ENCODE measurements at regions not wholly inside any gene's neighbourhood (a gene's known extent, or its start where the extent isn't known, plus 50 kb on each side); places are given as distances from the start of the nearest gene placed in this dataset.
A peak's percentile ranks its signal among the peaks of the same experiment; 100 is the strongest.
"Not testable (repeated sequence)": the region's sequence is repeated elsewhere in the genome, so short reads cannot be mapped to it uniquely, and the experiment has no call there.

GRCh38 chr6:21856456-21856825 lies 262.9 kb downstream of the SOX4 start:
- no peak for DNase-seq

- no peak for DNase-seq
Measured at GRCh38 chr6:21856844-21857243, 263.3 kb downstream of the SOX4 start.

- no peak for DNase-seq
Measured at GRCh38 chr6:21858076-21858475, 264.5 kb downstream of the SOX4 start.

GRCh38 chr6:21859193-21859735 lies 265.7 kb downstream of the SOX4 start:
- DNase-seq, result no peak

- DNase-seq, result no peak
Measured at GRCh38 chr6:21861942-21862341, 268.4 kb downstream of the SOX4 start.

- no peak for DNase-seq
Measured at GRCh38 chr6:21864206-21864605, 270.7 kb downstream of the SOX4 start.

- DNase-seq, result no peak
Measured at GRCh38 chr6:21868226-21868625, 274.7 kb downstream of the SOX4 start.

GRCh38 chr6:21869085-21869771 lies 275.7 kb downstream of the SOX4 start:
- no peak for DNase-seq

- DNase-seq, result no peak
Measured at GRCh38 chr6:21870076-21870730, 276.7 kb downstream of the SOX4 start.

- DNase-seq, result no peak
Measured at GRCh38 chr6:21871831-21872230, 278.3 kb downstream of the SOX4 start.

GRCh38 chr6:21872749-21873148 lies 279.2 kb downstream of the SOX4 start:
- no peak for DNase-seq

GRCh38 chr6:21873562-21873961 lies 280.0 kb downstream of the SOX4 start:
- DNase-seq, result no peak

- DNase-seq, result no peak
Measured at GRCh38 chr6:21874372-21874771, 280.8 kb downstream of the SOX4 start.

GRCh38 chr6:21877037-21877436 lies 283.5 kb downstream of the SOX4 start:
- DNase-seq, result not testable (repeated sequence)

GRCh38 chr6:21880249-21880648 lies 286.7 kb downstream of the SOX4 start:
- DNase-seq, result not testable (repeated sequence)

GRCh38 chr6:21881969-21882465 lies 288.5 kb downstream of the SOX4 start:
- DNase-seq, result no peak

- peak in 1 of 2 experiments; percentile 25 for DNase-seq
Measured at GRCh38 chr6:21883595-21884328, 290.2 kb downstream of the SOX4 start.

GRCh38 chr6:21885111-21885510 lies 291.6 kb downstream of the SOX4 start:
- DNase-seq, result no peak

GRCh38 chr6:21885532-21886114 lies 292.1 kb downstream of the SOX4 start:
- DNase-seq, result no peak

GRCh38 chr6:21886542-21887151 lies 293.1 kb downstream of the SOX4 start:
- no peak for DNase-seq

GRCh38 chr6:21887231-21888185 lies 294.0 kb downstream of the SOX4 start:
- no peak for DNase-seq

- DNase-seq, result no peak
Measured at GRCh38 chr6:21891080-21891479, 297.5 kb downstream of the SOX4 start.
